Fibroblast of the aortic adventitia (primary cell): ENCODE measurements at regions not wholly inside any gene's neighbourhood (a gene's known extent, or its start where the extent isn't known, plus 50 kb on each side); places are given as distances from the start of the nearest gene placed in this dataset.

ENCODE experiments used
- DNase-seq: peaks from one replicate; pipeline ENCODE4 v3.0.0-alpha.2; 2010; ENCODE audit warnings: low read depth
- H3K4me3 ChIP-seq: 2 replicates; pipeline ENCODE4 v1.5.1; 2011; ENCODE audit warnings: low read depth, mild to moderate bottlenecking, control low read depth, low read length, moderate library complexity
- TF ChIP-seq, protein P1 (sequence below): IDR thresholded peaks from 2 replicates; pipeline ENCODE4 v1.5.1; 2011; ENCODE audit warnings: mild to moderate bottlenecking, low read length, control low read depth, inconsistent platforms; ENCODE audit not compliant: insufficient read depth

DNA sequence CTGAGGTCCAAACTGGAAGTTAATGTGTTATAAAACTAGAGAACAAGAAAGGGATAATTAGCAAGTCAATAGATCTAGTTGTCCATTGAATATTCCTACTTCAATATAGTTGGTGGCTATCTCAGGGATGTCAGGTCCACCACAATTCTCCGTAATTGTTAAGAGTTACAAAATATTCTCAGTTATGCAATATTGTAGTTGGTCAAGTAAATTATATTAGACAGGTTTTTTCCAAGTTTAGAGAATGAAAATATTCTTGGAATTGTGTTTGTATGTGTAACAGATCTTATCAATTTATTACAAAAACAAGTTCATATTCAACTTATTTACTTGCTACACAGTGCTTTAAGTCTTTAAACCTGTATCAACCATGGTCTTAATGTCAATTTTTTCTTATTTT is 547.4 kb downstream of the SPRY1 start:
- no peak overlapping the region for H3K4me3 ChIP-seq
- TF ChIP-seq, protein P1, sequence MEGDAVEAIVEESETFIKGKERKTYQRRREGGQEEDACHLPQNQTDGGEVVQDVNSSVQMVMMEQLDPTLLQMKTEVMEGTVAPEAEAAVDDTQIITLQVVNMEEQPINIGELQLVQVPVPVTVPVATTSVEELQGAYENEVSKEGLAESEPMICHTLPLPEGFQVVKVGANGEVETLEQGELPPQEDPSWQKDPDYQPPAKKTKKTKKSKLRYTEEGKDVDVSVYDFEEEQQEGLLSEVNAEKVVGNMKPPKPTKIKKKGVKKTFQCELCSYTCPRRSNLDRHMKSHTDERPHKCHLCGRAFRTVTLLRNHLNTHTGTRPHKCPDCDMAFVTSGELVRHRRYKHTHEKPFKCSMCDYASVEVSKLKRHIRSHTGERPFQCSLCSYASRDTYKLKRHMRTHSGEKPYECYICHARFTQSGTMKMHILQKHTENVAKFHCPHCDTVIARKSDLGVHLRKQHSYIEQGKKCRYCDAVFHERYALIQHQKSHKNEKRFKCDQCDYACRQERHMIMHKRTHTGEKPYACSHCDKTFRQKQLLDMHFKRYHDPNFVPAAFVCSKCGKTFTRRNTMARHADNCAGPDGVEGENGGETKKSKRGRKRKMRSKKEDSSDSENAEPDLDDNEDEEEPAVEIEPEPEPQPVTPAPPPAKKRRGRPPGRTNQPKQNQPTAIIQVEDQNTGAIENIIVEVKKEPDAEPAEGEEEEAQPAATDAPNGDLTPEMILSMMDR, result no peak
- DNase-seq, result no peak

GRCh38 chr4:123945301-123945700 is 548.7 kb downstream of the SPRY1 start:
- no peak for DNase-seq
- TF ChIP-seq, protein P1, result no peak

DNA sequence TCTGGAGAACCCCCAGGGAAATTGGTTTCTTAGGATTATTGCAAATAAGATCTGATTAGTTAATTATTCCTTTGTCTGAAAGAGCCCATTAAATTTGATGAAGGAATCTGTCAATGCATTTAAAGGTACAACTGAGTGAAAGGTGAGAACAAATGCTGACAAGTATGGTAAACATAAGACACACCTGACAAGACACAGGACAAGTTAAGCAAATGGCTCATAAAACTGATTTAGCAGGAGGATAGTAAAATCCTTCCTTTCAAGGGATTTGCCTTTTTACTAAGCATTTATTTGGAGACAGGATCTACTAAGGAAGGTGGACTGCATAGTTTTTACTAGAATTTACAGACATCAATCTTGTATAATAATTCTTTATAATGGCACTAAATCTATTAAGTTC is 553.9 kb downstream of the SPRY1 start:
- no peak for DNase-seq
- TF ChIP-seq, protein P1, result no peak
- H3K4me3 ChIP-seq, result no peak overlapping the region

More at GRCh38 chr4:123945301-123945700, 548.7 kb downstream of the SPRY1 start:
- no peak overlapping the region for H3K4me3 ChIP-seq

DNA sequence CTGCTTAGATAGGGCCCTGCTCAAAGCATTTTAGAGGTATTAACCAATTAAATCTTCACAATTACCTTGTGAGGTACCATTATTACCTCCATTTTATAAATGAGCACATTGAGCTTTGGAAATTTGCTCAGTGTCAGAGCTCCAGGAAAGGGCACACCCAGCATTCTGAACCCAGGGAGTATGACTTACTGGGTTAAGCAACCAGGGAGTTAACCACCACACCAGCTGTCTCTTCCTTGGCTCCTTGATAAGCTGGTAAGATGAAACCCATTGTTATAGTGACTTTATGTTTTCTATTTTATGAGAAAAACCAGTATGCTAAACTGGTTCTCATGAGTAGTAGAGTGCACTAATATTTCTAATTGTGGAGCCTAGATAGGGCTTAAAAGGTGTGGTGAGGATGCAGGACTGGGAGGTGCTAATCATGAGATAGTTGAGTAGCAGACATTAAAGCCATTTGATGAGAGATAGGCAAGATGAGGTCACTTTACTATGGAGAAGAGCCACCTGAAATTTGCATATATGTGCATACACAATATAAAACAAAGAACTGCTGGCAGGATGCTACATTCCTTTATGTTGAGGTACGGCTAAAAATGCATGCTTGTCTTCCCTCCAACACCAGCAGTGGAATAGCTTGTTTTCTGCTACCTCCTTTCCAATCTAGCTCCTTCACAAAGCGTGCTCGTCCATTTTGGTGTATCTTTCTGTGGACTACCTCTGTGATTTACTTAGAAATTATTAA is 556.1 kb downstream of the SPRY1 start:
- TF ChIP-seq, protein P1, result no peak
- H3K4me3 ChIP-seq, result no peak overlapping the region
- peak; percentile 72 for DNase-seq

DNA sequence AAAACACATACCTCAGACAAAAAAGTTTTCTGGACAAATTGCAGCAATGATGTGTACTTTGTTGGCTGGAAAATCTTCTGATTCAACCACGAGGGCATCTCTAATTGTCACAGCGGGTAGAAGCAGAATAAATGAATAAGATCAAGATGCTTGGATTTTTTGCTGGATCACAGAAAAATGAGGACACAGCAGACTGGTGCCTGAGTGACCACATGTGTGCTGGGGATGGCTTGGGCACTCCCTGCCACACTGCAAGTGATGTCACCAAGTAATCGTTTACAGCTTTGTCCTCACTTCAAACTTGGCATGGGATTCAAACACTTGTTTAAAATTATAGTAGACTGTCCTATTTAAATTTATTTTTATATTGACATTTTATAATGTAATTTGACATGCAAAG is 557.0 kb downstream of the SPRY1 start:
- no peak overlapping the region for H3K4me3 ChIP-seq
- DNase-seq, result no peak
- TF ChIP-seq, protein P1, result no peak

- TF ChIP-seq, protein P1, result no peak
- H3K4me3 ChIP-seq, result no peak overlapping the region
- DNase-seq, result no peak
Observed at GRCh38 chr4:123954220-123954619, 557.6 kb downstream of the SPRY1 start.
